ENCODE measurements at regions not wholly inside any gene's neighbourhood (a gene's known extent, or its start where the extent isn't known, plus 50 kb on each side); places are given as distances from the start of the nearest gene placed in this dataset.

GRCh38 chrX:96311366-96311765, 373.3 kb upstream of the DIAPH2 start:
- H3K4me3 ChIP-seq (ENCODE audit: low read depth, low read length): no peak overlapping the region
- in situ Hi-C loops (cut with HindIII; ENCODE audit: low pct_ligation_motif_present, low sequenced_read_pairs): no loop called here
- DNase-seq: no peak
- no peak for TF ChIP-seq CTCF (IDR thresholded peaks at IDR 0.05; ENCODE audit: low read depth, low read length, missing control alignments)
- no peak overlapping the region for H3K27ac ChIP-seq
- H3K27me3 ChIP-seq (replicated peaks): no peaks in the 10 kb centered on the region
- no peaks in the 10 kb centered on the region for H3K36me3 ChIP-seq (replicated peaks)

GRCh38 chrX:96314985-96315384, 369.7 kb upstream of the DIAPH2 start:
- in situ Hi-C loops (cut with HindIII; ENCODE audit: low pct_ligation_motif_present, low sequenced_read_pairs): no loop called here
- Histone ChIP-seq H3K4me3 (ENCODE audit: low read depth, low read length) (no peak overlapping the region), H3K27me3 (replicated peaks) (no peaks in the 10 kb centered on the region), H3K27ac (no peak overlapping the region), H3K36me3 (replicated peaks) (no peaks in the 10 kb centered on the region)
- TF ChIP-seq CTCF (IDR thresholded peaks at IDR 0.05; ENCODE audit: low read depth, low read length, missing control alignments): no peak
- peak; percentile 40 for DNase-seq

GRCh38 chrX:96361844-96362243, 322.8 kb upstream of the DIAPH2 start:
- Histone ChIP-seq H3K4me3 (ENCODE audit: low read depth, low read length) (no peak overlapping the region), H3K36me3 (replicated peaks) (no peaks in the 10 kb centered on the region), H3K27me3 (replicated peaks) (no peaks in the 10 kb centered on the region), H3K27ac (no peak overlapping the region)
- DNase-seq: no peak
- in situ Hi-C loops (cut with HindIII; ENCODE audit: low pct_ligation_motif_present, low sequenced_read_pairs): no loop called here
- no peak for TF ChIP-seq CTCF (IDR thresholded peaks at IDR 0.05; ENCODE audit: low read depth, low read length, missing control alignments)

GRCh38 chrX:96372313-96373046, 312.2 kb upstream of the DIAPH2 start:
- Histone ChIP-seq H3K27me3 (replicated peaks) (no peaks in the 10 kb centered on the region), H3K27ac (no peak overlapping the region), H3K36me3 (replicated peaks) (no peaks in the 10 kb centered on the region), H3K4me3 (ENCODE audit: low read depth, low read length) (no peak overlapping the region)
- peak; percentile 22 for DNase-seq
- in situ Hi-C loops (cut with HindIII; ENCODE audit: low pct_ligation_motif_present, low sequenced_read_pairs): no loop called here
- TF ChIP-seq CTCF (IDR thresholded peaks at IDR 0.05; ENCODE audit: low read depth, low read length, missing control alignments): peak; percentile 71

GRCh38 chrX:96373047-96373355, 311.6 kb upstream of the DIAPH2 start:
- no peak for TF ChIP-seq CTCF (IDR thresholded peaks at IDR 0.05; ENCODE audit: low read depth, low read length, missing control alignments)
- DNase-seq: no peak
- Histone ChIP-seq H3K27me3 (replicated peaks) (no peaks in the 10 kb centered on the region), H3K36me3 (replicated peaks) (no peaks in the 10 kb centered on the region), H3K27ac (no peak overlapping the region), H3K4me3 (ENCODE audit: low read depth, low read length) (no peak overlapping the region)
- in situ Hi-C loops (cut with HindIII; ENCODE audit: low pct_ligation_motif_present, low sequenced_read_pairs): no loop called here

- Histone ChIP-seq H3K4me3 (ENCODE audit: low read depth, low read length) (no peak overlapping the region), H3K36me3 (replicated peaks) (no peaks in the 10 kb centered on the region), H3K27me3 (replicated peaks) (no peaks in the 10 kb centered on the region), H3K27ac (no peak overlapping the region)
- in situ Hi-C loops (cut with HindIII; ENCODE audit: low pct_ligation_motif_present, low sequenced_read_pairs): no loop called here
- no peak for DNase-seq
- TF ChIP-seq CTCF (IDR thresholded peaks at IDR 0.05; ENCODE audit: low read depth, low read length, missing control alignments): no peak
These were observed 308.4 kb upstream of the DIAPH2 start for GRCh38 chrX:96376266-96376665.
